Lower leg skin (tissue), 4 donors: ENCODE measurements at regions not wholly inside any gene's neighbourhood (a gene's known extent, or its start where the extent isn't known, plus 50 kb on each side); places are given as distances from the start of the nearest gene placed in this dataset.

Experiments used
- DNase-seq, 2 donors: peaks; one replicate each; pipeline ENCODE4 v3.0.0-alpha.2; 2019; ENCODE audit warnings: low spot score in 2 of 2
- H3K4me3 ChIP-seq: fragments of 200-600 bp; sonication (generic); 2 replicates; pipeline ENCODE4 v1.5.1; 2017; ENCODE audit warnings: mild to moderate bottlenecking, low read depth; ENCODE audit not compliant: poor library complexity, severe bottlenecking
- POLR2A ChIP-seq, 2 donors: fragments of 450-650 bp; IDR thresholded peaks; one replicate each; pipeline ENCODE4 v1.6.1; 2016 to 2017; ENCODE audit warnings: antibody characterized with exemption in 2 of 2, mild to moderate bottlenecking in 1 of 2, moderate library complexity in 1 of 2
- WGBS, 2 donors: methylation state at CpG; one replicate each; pipeline ENCODE4 v1.1.5; 2018; 5-methylcytosine and 5-hydroxymethylcytosine counted together
- intact Hi-C: fragments of 100-400 bp; cut with DNase I; formaldehyde crosslinking; loops from one replicate; pipeline ENCODE4 v1.15.0; 2023; ENCODE audit warnings: low total_unique reads
- TF ChIP-seq, protein P1 (sequence below), 3 donors: fragments of 450-650 bp; IDR thresholded peaks; one replicate each; pipeline ENCODE4 v1.5.1; 2016; ENCODE audit warnings: antibody characterized with exemption in 3 of 3, mild to moderate bottlenecking in 3 of 3, moderate library complexity in 2 of 3

- intact Hi-C loops, result no loop called here
- WGBS, 2 donors, result 50 to 58% methylated on average over 12 of the region's 12 CpGs
- peak in 1 of 2 donors; percentile 28 for DNase-seq
- H3K4me3 ChIP-seq, result no peak overlapping the region
- TF ChIP-seq POLR2A (IDR thresholded peaks at IDR 0.05), result no peak
- TF ChIP-seq, protein P1, sequence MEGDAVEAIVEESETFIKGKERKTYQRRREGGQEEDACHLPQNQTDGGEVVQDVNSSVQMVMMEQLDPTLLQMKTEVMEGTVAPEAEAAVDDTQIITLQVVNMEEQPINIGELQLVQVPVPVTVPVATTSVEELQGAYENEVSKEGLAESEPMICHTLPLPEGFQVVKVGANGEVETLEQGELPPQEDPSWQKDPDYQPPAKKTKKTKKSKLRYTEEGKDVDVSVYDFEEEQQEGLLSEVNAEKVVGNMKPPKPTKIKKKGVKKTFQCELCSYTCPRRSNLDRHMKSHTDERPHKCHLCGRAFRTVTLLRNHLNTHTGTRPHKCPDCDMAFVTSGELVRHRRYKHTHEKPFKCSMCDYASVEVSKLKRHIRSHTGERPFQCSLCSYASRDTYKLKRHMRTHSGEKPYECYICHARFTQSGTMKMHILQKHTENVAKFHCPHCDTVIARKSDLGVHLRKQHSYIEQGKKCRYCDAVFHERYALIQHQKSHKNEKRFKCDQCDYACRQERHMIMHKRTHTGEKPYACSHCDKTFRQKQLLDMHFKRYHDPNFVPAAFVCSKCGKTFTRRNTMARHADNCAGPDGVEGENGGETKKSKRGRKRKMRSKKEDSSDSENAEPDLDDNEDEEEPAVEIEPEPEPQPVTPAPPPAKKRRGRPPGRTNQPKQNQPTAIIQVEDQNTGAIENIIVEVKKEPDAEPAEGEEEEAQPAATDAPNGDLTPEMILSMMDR (IDR thresholded peaks at IDR 0.05), result no peak
These were observed 218.3 kb downstream of the SOX9 start for GRCh38 chr17:72338847-72339790.

GRCh38 chr17:72340836-72341235, 220.0 kb downstream of the SOX9 start:
- no peak for TF ChIP-seq POLR2A (IDR thresholded peaks at IDR 0.05)
- TF ChIP-seq, protein P1 (IDR thresholded peaks at IDR 0.05), result no peak
- no peak overlapping the region for H3K4me3 ChIP-seq
- WGBS, 2 donors, result 87 to 89% methylated on average over 6 of the region's 6 CpGs
- no peak for DNase-seq
- intact Hi-C loops, result no loop called here

DNA sequence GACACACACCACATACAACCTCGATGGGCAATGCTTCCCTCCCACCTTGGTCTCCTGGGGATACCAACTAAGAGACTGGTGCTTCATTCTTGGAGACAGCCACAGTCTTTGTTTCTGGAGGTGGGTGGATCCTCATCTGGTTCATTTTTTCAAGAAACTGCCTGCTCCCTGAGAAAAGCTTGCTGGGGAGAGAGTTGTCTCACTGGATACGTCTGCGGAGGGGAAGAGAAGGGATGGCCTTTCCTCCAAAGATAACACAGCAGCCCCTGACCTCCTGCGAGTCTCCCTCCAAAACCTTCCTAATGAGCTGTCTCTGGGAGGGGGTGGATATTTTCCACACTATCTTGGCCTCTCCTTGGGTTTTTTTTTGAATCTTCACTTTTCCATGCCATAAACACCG, 221.2 kb downstream of the SOX9 start:
- intact Hi-C loops, result no loop called here
- no peak overlapping the region for H3K4me3 ChIP-seq
- TF ChIP-seq, protein P1 (IDR thresholded peaks at IDR 0.05), result no peak
- TF ChIP-seq POLR2A (IDR thresholded peaks at IDR 0.05), result no peak
- no peak for DNase-seq
- 56 to 69% methylated on average over 5 of the region's 5 CpGs for WGBS, 2 donors

DNA sequence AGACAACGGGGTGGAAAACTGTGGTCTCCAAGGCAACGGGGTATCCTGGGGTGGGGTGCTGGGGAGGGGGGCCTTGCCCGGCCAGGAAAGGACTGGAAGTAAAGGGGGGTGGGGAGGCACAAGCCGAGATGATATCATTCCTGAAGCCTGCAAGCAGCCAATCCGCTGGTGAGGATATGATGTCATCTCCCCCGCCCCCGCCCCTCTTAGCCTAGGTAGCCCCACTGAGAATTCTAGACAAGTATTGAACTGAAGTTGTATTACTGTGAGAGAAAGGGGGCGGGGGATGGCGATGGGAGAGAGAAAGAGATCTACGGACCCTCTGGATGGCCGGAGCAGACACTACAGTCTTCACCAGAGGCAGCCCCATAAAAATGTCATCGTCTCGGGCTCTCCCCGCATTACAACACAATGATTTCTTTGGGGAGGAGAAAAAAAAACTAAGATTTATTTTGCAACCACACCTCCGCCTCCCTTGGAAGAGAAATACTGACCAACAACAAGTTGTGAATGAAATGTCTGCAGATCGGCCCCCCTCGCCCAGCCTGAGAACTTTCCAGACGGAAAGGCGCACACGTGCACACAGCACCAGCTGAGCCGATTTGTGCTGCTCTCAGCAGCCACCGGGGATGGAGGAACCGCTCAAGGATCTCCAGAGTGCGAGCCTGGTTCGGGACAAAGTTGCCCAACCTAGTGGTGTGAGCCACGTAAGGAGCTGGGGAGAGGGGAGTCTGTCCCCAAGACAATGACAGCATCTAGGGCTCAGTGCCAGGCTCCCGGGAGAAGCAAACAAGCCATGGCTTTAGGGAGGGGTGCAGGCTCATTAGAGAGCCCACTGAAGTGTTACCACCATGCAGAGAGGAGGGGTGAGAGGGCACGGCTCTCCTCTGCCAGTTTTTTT, 222.1 kb downstream of the SOX9 start:
- WGBS, 2 donors, result 69 to 80% methylated on average over 28 of the region's 28 CpGs
- intact Hi-C loops, result no loop called here
- no peak overlapping the region for H3K4me3 ChIP-seq
- TF ChIP-seq, protein P1 (IDR thresholded peaks at IDR 0.05), result no peak
- no peak for TF ChIP-seq POLR2A (IDR thresholded peaks at IDR 0.05)
- no peak for DNase-seq

GRCh38 chr17:72343911-72344310, 223.1 kb downstream of the SOX9 start:
- intact Hi-C loops, result no loop called here
- H3K4me3 ChIP-seq, result no peak overlapping the region
- TF ChIP-seq, protein P1 (IDR thresholded peaks at IDR 0.05), result no peak
- TF ChIP-seq POLR2A (IDR thresholded peaks at IDR 0.05), result no peak
- 77% methylated on average over 7 to 8 of the region's 8 CpGs for WGBS, 2 donors
- no peak for DNase-seq
